DOHH2 (cell line): ENCODE measurements at regions not wholly inside any gene's neighbourhood (a gene's known extent, or its start where the extent isn't known, plus 50 kb on each side); places are given as distances from the start of the nearest gene placed in this dataset.

Experiments
- EZH2phosphoT487 ChIP-seq: fragments of 200-600 bp; sonication (generic); IDR thresholded peaks from 2 replicates; pipeline ENCODE4 v1.6.1; 2017; ENCODE audit warnings: borderline replicate concordance, mild to moderate bottlenecking, antibody characterized with exemption, low read length, moderate library complexity, mixed read lengths
- TF ChIP-seq, protein P1 (sequence below): fragments of 200-600 bp; sonication (generic); IDR thresholded peaks from one replicate; pipeline ENCODE4 v1.5.1; 2014; ENCODE audit warnings: antibody characterized with exemption, mild to moderate bottlenecking, low read depth, low read length; ENCODE audit not compliant: poor library complexity, severe bottlenecking

DNA sequence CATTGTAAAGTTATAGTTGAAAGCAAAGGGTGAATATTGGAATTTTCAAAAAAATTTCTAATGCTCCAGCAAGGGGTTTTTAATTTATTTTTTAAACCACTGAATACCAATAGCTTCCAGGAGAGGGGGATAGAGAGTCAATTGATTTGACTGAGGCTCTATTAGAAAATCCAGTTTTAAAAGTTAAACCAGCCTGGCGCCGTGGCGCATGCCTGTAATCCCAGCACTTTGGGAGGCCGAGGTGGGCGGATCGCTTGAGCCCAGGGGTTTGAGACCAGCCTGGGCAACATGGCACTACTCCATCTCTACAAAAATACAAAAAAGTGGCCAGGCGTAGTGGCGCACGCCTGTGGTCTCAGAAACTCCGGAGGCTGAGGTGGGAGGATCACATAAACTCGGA, 150.1 kb downstream of the SLC38A4 start:
- TF ChIP-seq, protein P1, sequence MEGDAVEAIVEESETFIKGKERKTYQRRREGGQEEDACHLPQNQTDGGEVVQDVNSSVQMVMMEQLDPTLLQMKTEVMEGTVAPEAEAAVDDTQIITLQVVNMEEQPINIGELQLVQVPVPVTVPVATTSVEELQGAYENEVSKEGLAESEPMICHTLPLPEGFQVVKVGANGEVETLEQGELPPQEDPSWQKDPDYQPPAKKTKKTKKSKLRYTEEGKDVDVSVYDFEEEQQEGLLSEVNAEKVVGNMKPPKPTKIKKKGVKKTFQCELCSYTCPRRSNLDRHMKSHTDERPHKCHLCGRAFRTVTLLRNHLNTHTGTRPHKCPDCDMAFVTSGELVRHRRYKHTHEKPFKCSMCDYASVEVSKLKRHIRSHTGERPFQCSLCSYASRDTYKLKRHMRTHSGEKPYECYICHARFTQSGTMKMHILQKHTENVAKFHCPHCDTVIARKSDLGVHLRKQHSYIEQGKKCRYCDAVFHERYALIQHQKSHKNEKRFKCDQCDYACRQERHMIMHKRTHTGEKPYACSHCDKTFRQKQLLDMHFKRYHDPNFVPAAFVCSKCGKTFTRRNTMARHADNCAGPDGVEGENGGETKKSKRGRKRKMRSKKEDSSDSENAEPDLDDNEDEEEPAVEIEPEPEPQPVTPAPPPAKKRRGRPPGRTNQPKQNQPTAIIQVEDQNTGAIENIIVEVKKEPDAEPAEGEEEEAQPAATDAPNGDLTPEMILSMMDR = peak; percentile 53
- no peak for TF ChIP-seq EZH2phosphoT487
